K562 (cell line): ENCODE measurements at regions not wholly inside any gene's neighbourhood (a gene's known extent, or its start where the extent isn't known, plus 50 kb on each side); places are given as distances from the start of the nearest gene placed in this dataset.

Experiments
- ATAC-seq: fragments of 200-7000 bp; cut with Tn5 transposase; 3 replicates; pipeline ENCODE4 v1.9.1; 2020; ENCODE audit warnings: moderate library complexity
- BruUV-seq: library from RNA; stranded (reverse); fragments of 400-500 nt; replicated peaks from 2 replicates; lab custom pipeline; 2021; lab: Mats Ljungman, UMichigan
- CTCF ChIA-PET: fragments of 300-600 bp; formaldehyde crosslinking; extraction: SDS; loops from one replicate; lab custom pipeline; 2021; ENCODE audit warnings: low intra/inter-chr PET ratio; lab: Yijun Ruan, JAX
- POLR2A ChIA-PET: fragments of 300-600, 350-650 bp; sonication (Branson Sonifier 250); formaldehyde crosslinking; extraction: SDS; loops from one replicate; lab custom pipeline; 2021; ENCODE audit warnings: antibody characterized with exemption, inconsistent platforms; lab: Yijun Ruan, JAX
- DNase-seq, 4 experiments: peaks; one replicate each; pipeline versions ENCODE4 v3.0.0 to v3.0.0-alpha.2; 2011 to 2018; ENCODE audit warnings: low spot score in 3 of 4, mixed read lengths in 3 of 4; ENCODE audit errors: extremely low read depth in 1 of 4
- FAIRE-seq: peaks from 2 replicates; lab custom pipeline; 2011; peaks lifted over from hg19 to GRCh38; lab: Jason Lieb, UNC
- H2AFZ ChIP-seq: 2 replicates; pipeline ENCODE4 v1.6.0; 2011; ENCODE audit warnings: low read depth, low read length, control low read depth, inconsistent platforms
- H3K27ac ChIP-seq: fragments of 200-600 bp; 3 replicates; pipeline ENCODE4 v1.8.0; 2011; ENCODE audit warnings: low read depth, mild to moderate bottlenecking, control low read depth, inconsistent platforms, low read length, moderate library complexity, mixed read lengths; ENCODE audit errors: extremely low read depth
- H3K27me3 ChIP-seq, 2 experiments: fragments of 300-600 bp in 1 of 2; 2 replicates in 1 of 2; 3 replicates in 1 of 2; pipeline versions ENCODE4 v1.6.0 to v1.8.0; 2011; ENCODE audit warnings: inconsistent platforms in 2 of 2, low read length in 2 of 2, mild to moderate bottlenecking in 1 of 2, mixed read lengths in 1 of 2, moderate library complexity in 1 of 2; ENCODE audit not compliant: control insufficient read depth in 2 of 2, insufficient read depth in 2 of 2
- H3K36me3 ChIP-seq: fragments of 300-600 bp; 3 replicates; pipeline ENCODE4 v1.8.0; 2011; ENCODE audit warnings: mild to moderate bottlenecking, low read length, inconsistent platforms; ENCODE audit not compliant: control insufficient read depth, insufficient read depth
- H3K4me1 ChIP-seq, 2 experiments: fragments of 200-600 bp in 1 of 2; replicated peaks in 1 of 2; 2 replicates in 1 of 2; 3 replicates in 1 of 2; pipeline versions ENCODE4 v1.5.1 to v1.8.0; 2011; ENCODE audit warnings: inconsistent platforms in 2 of 2, low read length in 2 of 2, mild to moderate bottlenecking in 1 of 2, mixed read lengths in 1 of 2, moderate library complexity in 1 of 2; ENCODE audit not compliant: control insufficient read depth in 2 of 2, insufficient read depth in 2 of 2
- H3K4me2 ChIP-seq: 2 replicates; pipeline ENCODE4 v1.6.1; 2011; ENCODE audit warnings: low read length, control low read depth, inconsistent platforms, mixed read lengths; ENCODE audit not compliant: insufficient read depth
- H3K4me3 ChIP-seq: fragments of 200-600 bp; sonication (generic), shearing (Covaris generic); 2 replicates; pipeline ENCODE4 v1.5.1; 2016; ENCODE audit warnings: control low read depth, inconsistent platforms
- H3K79me2 ChIP-seq: fragments of 200-600 bp; 3 replicates; pipeline ENCODE4 v1.8.0; 2011; ENCODE audit warnings: low read length, inconsistent platforms; ENCODE audit not compliant: control insufficient read depth, insufficient read depth
- H3K9ac ChIP-seq, 2 experiments: 2 replicates each; pipeline versions ENCODE4 v1.6.0 to v1.6.1; 2011; ENCODE audit warnings: low read depth in 2 of 2, low read length in 2 of 2, control low read depth in 1 of 2, inconsistent platforms in 1 of 2, mild to moderate bottlenecking in 1 of 2, mixed read lengths in 1 of 2; ENCODE audit not compliant: insufficient read depth in 1 of 2
- H3K9me1 ChIP-seq: one replicate; pipeline ENCODE4 v1.6.0; 2011; ENCODE audit warnings: inconsistent platforms, mild to moderate bottlenecking, low read length, moderate library complexity; ENCODE audit not compliant: control insufficient read depth, insufficient read depth
- H3K9me3 ChIP-seq: replicated peaks from 2 replicates; pipeline ENCODE4 v1.5.1; 2011; ENCODE audit warnings: low read depth, low read length, inconsistent platforms; ENCODE audit not compliant: control insufficient read depth, insufficient read depth
- H4K20me1 ChIP-seq: replicated peaks from 2 replicates; pipeline ENCODE4 v1.6.1; 2011; ENCODE audit warnings: low read length, inconsistent platforms, mixed read lengths; ENCODE audit not compliant: control insufficient read depth, insufficient read depth
- COPS2 ChIP-seq: fragments of 450-650 bp; conservative IDR thresholded peaks from 2 replicates; pipeline ENCODE4 v1.6.1; 2016; ENCODE audit warnings: mild to moderate bottlenecking, moderate library complexity
- CTBP1 ChIP-seq: fragments of 450-650 bp; IDR thresholded peaks from 2 replicates; pipeline ENCODE4 v1.6.1; 2016; ENCODE audit warnings: borderline replicate concordance
- GATAD2A ChIP-seq: fragments of 450-650 bp; IDR thresholded peaks from 2 replicates; pipeline ENCODE4 v1.6.1; 2017
- HOXB6 ChIP-seq: fragments of 250-450 bp; sonication (Bioruptor Pico); IDR thresholded peaks from 2 replicates; pipeline ENCODE4 v1.5.1; 2022; ENCODE audit warnings: mild to moderate bottlenecking, borderline replicate concordance
- POU5F1 ChIP-seq: fragments of 150-350 bp; IDR thresholded peaks from 2 replicates; pipeline ENCODE4 v1.6.1; 2014; ENCODE audit warnings: borderline replicate concordance, low read length, low read depth, mild to moderate bottlenecking; ENCODE audit not compliant: partially characterized antibody
- PRDM10 ChIP-seq: fragments of 450-650 bp; IDR thresholded peaks from 2 replicates; pipeline ENCODE4 v1.6.1; 2018; ENCODE audit not compliant: partially characterized antibody
- RERE ChIP-seq: sonication (generic); formaldehyde crosslinking; IDR thresholded peaks from 2 replicates; pipeline ENCODE4 v1.8.0; 2023; ENCODE audit warnings: missing genetic modification reagents, mild to moderate bottlenecking, borderline replicate concordance
- ZBTB12 ChIP-seq: fragments of 250-450 bp; sonication (Bioruptor Pico); IDR thresholded peaks from 2 replicates; pipeline ENCODE4 v1.4.0; 2020
- ZNF224 ChIP-seq: sonication (generic); formaldehyde crosslinking; IDR thresholded peaks from 2 replicates; pipeline ENCODE4 v1.8.0; 2022; ENCODE audit warnings: mild to moderate bottlenecking, missing genetic modification reagents
- ZNF431 ChIP-seq: sonication (generic); formaldehyde crosslinking; IDR thresholded peaks from 2 replicates; pipeline ENCODE4 v1.8.0; 2022; ENCODE audit warnings: mild to moderate bottlenecking, missing genetic modification reagents
- WGBS: fragments of 100-300 bp; shearing (Covaris generic); methylation state at CpG from one replicate; pipeline ENCODE4 v1.1.6; 2016; ENCODE audit warnings: low coverage, mixed read lengths; ENCODE audit not compliant: insufficient coverage; ENCODE audit errors: missing lambda C conversion rate; 5-methylcytosine and 5-hydroxymethylcytosine counted together
- in situ Hi-C: fragments of 300-500 bp; cut with MboI; formaldehyde crosslinking; loops from 4 replicates; pipeline ENCODE4 v1.15.0; 2018; ENCODE audit warnings: inconsistent platforms, mixed read lengths
- intact Hi-C: fragments of 100-400 bp; cut with micrococcal nuclease; formaldehyde crosslinking; loops from 2 replicates; pipeline ENCODE4 v1.14.2; 2022

GRCh38 chr14:98101323-98101722, 1170.7 kb downstream of the BCL11B start:
- no peak for ATAC-seq
- no peaks in the 10 kb centered on the region for H3K79me2 ChIP-seq
- TF ChIP-seq RERE (CRISPR knock-in tag) (no peak), ZNF224 (CRISPR knock-in tag) (no peak), PRDM10 (no peak), ZNF431 (CRISPR knock-in tag) (no peak), CTBP1 (no peak), GATAD2A (no peak), HOXB6 (CRISPR knock-in tag) (no peak), ZBTB12 (CRISPR knock-in tag) (no peak), COPS2 (no peak), POU5F1 (no peak)

More at GRCh38 chr14:98101323-98101722, 1170.7 kb downstream of the BCL11B start:
- WGBS: 5% methylated on average over 3 of the region's 3 CpGs
- BruUV-seq: no TSS peak
- Histone ChIP-seq H4K20me1 (no peaks in the 10 kb centered on the region), H3K9ac (no peak overlapping the region), H3K9me1 (no peaks in the 10 kb centered on the region), H3K9me3 (no peaks in the 10 kb centered on the region), H3K4me1 (no peaks in the 10 kb centered on the region), H3K4me3 (no peak overlapping the region), H3K4me2 (no peak overlapping the region), H2AFZ (no peak overlapping the region), H3K27ac (no peak overlapping the region), H3K27me3 (no peaks in the 10 kb centered on the region), H3K36me3 (no peaks in the 10 kb centered on the region)
- ChIA-PET POLR2A (interaction anchor here (0.6 kb wide), 1 partner anchor 718 kb away, joined by 3 read pairs; no protein-coding TSS in a partner anchor), CTCF (no interaction called here)
- DNase-seq (no peak), FAIRE-seq (no peak)
- in situ Hi-C loops: no loop called here
- intact Hi-C loops: no loop called here
